Fibroblast of skin of right biceps (primary cell): ENCODE measurements at regions not wholly inside any gene's neighbourhood (a gene's known extent, or its start where the extent isn't known, plus 50 kb on each side); places are given as distances from the start of the nearest gene placed in this dataset.
"Not testable (repeated sequence)": the region's sequence is repeated elsewhere in the genome, so short reads cannot be mapped to it uniquely, and the experiment has no call there.

Source experiments
- DNase-seq: peaks from one replicate; pipeline ENCODE4 v3.0.0-alpha.2; 2013

- no peak for DNase-seq
These were observed 1129.6 kb downstream of the SORCS3 start for GRCh38 chr10:105770524-105771212.

DNA sequence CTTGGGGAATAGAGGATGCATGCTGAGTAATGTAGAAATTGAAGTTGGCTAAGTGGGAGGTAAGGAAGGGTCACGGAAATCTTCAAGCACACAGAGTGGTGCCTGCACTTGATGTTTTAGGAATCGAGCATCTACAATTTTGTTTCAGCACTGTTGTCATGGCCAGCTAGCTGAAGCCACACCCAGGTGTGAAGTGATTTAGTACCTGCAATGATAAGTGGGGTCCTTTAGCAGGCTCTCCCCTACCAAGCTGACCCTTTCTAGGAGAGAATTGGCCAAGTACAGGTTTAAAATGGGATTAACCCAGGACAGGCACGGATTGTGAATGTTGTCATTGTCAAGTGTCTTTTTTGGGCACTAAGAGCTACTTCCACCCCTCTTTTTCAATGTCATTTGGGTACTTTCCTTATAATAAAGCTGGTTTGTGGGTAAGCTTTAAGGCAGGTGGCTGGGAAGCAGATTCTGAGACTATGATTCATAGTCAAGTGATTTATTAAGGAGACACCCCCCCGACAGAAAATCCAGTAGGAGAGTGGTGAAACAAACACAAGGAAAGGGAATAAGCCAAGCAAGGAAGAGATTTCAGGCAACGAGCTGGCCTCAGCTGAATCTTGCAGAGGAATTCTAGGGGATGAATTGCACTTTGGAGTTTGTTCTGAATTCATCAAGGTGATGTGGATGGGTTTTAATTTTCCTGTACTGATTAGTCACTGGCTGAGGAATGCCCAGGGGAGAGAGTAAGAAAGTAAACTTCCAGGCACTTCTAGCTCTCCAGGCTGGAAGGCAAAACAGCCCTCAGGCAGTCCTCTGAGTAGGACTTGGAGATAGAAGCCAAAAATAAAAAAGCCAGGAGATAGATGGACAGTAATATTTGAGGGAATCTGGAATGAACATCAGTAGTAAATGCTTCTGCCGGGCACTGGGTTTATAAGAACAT lies 1128.4 kb downstream of the SORCS3 start:
- no peak for DNase-seq

DNA sequence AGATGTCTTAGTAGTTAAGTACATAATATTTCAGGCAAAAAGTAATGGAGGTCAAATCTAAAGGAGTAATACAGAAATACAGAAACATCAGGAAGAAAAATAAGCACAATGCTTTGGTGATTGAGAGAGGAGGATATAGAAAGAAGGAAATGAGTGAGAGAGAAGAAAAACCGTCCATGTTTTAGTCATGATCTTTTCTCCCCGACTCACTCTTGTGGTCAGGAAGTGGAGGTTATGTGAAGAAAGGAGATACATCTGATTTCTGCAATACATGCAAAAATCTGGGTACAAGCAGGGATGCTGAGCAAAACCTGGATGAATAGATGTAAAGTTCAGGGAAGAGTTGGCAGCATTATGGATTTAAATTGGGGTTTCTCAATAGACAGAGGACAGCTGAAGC lies 1122.5 kb downstream of the SORCS3 start:
- DNase-seq, result no peak

- DNase-seq, result no peak
These were observed 1120.6 kb downstream of the SORCS3 start for GRCh38 chr10:105761576-105762260.

- no peak for DNase-seq
These were observed 1118.6 kb downstream of the SORCS3 start for GRCh38 chr10:105759669-105760068.

DNA sequence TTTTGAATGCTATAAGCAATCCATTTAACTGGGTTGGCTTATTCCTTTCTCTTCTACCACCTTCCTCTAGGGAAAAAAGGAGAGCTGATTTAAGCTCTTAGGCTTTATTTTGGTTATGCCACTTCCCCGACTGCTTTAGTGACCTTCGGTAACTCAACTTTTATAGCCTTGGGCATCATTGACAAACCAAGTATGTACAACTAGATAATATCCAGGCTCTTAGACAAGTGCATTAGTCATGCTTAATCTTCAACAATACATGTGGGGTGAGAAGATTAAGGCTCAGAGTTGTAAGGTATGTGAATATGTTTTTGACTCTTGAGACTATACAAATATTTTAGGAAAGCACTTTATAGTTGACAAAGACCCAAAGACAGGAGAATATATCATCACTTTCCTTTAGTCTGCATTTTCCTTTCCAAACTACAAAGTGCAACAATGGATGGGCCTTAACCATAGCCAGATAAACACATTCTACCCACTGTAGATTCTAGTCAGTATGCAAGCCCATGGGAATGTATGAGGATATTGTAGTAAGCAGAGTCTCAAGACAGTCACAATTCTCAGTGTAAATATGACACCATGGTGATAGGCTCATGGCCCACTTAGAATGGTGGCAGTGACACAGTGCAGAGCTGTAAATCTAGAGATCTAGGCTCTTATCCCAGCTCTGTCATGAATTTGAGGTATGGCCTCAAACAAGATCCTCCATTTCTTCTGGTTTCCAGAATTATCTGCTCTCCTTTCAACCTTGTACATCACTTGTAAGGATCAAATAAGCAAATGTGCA lies 1117.3 kb downstream of the SORCS3 start:
- DNase-seq, result no peak

DNA sequence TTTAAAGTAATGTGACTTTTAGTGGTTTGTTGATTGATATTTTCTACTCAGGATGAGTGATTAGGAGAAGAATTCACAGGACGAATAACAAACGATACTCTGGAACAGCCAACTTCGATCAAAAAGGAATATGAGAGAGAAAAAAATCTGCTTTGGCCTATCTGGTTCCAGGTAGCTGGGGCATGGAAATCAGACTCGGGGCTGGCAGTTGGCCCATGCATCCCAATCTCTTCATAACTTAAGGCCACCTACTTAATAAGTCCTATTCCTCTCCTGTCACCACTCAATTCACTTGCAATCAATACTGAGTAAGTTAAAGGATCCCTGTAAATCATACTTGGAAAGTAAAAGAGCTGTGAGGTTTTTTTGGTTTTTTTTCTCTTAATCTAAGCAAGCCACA lies 1116.2 kb downstream of the SORCS3 start:
- DNase-seq, result no peak

- no peak for DNase-seq
These were observed 1115.3 kb downstream of the SORCS3 start for GRCh38 chr10:105756386-105756785.

- no peak for DNase-seq
These were observed 1110.6 kb downstream of the SORCS3 start for GRCh38 chr10:105751688-105752087.

DNA sequence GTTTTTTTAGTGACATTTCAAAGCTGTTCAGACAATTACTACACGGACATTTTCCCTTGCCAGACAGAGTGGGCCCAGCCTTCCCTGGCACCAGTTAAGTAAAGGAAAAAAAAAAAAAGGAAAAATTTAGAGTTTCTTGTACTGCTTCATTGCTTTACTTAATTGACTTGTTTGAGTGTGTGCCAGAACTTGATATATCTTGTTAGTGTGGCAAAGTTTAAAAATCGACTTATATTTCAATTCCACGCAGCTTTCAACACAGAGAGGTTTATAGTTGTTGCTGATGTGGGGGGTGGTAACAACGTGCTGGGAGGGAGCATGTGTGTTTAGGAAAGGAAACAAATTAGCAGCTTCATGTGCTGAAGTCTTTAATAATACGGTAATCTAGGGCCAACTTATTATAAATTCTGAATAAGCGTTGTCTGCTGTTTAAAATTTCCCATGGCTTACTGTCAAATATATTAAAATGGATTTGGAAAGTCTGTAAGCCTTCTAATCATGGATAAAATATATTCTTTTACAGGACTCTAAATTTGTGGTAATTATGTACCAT lies 1104.6 kb downstream of the SORCS3 start:
- no peak for DNase-seq

DNA sequence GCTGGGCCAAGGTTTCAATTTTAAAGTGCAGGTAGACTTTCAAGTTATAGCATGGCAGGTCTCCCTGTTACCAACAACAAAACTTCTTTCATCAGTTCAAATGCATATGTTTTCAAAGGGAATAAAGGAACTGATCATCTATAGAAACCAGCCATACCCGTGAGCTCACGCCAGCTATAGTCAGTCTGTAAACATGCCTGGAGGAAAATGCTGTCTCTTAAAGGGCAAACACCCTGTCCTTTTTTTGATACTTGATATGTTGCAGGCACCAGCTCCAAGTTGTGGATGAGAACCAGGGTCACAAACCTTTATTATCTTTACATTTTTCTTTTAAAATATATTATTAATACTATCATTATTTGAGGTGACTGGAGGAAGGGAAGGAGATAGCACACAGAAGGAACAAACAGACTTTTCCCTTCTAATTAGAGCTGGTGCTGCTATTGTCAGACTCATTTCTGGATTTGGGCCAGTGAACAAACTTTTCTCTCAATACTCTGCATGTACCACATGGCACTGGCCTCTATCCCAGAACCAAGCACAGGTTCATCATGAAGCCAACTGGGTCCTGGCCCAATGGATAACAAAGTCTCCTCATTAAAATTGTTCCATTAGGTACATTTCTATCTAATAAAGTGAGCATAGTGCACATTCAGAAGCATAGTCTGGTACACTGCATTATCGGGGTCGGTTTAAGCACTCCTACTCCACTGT lies 1102.4 kb downstream of the SORCS3 start:
- no peak for DNase-seq

GRCh38 chr10:105742923-105743322 lies 1101.8 kb downstream of the SORCS3 start:
- DNase-seq, result no peak

DNA sequence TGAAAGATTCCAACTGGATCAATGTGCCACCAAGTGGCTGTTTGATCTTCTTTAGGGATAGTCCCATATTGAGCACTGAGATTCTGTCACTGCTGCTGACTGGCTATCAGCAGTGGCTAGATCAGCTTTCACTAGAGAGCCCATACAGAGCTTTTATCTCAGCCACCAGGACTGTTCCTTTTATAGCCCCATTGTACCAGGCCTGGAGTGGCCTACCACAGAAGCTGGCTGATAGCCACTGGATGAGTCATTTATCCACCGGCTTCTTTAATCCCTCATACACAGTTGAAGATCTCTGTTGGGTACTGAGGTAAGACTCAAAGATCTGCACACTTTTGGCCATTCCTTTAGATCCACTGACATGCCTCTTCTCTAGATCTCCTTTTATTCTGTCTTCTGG lies 1101.1 kb downstream of the SORCS3 start:
- DNase-seq, result no peak

- no peak for DNase-seq
These were observed 1093.4 kb downstream of the SORCS3 start for GRCh38 chr10:105734479-105734878.

GRCh38 chr10:105733924-105734323 lies 1092.8 kb downstream of the SORCS3 start:
- no peak for DNase-seq

DNA sequence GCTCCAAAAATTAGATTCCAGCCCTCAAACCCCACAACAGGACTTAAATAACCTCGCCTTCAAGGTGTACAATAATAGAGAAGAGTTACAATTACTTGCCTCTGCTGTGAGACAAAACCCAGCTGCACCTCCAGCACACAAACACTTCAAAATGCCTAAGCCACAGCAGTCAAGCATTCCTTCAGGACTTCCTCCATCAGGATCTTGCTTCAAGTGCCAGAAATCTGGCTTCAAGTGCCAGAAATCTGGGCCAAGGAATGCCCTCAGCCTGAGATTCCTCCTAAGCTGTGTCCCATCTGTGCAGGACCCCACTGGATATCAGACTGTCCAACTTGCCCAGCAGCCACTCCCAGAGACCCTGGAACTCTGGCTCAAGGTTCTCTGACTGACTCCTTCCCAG lies 1088.3 kb downstream of the SORCS3 start:
- no peak for DNase-seq

DNA sequence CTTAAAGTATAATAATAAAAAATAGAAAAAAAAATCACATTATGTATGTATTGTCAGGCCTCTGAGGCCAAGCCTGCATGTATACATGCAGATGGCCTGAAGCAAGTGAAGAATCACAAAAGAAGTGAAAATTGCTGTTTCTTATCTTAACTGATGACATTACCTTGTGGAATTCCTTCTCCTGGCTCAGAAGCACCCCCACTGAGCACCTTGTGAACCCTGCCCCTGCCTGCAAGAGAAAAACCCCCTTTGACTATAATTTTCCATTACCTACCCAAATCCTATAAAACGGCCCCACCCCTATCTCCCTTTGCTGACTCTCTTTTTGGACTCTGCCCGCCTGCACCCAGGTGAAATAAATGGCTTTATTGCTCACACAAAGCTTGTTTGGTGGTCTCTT lies 1086.5 kb downstream of the SORCS3 start:
- not testable (repeated sequence) for DNase-seq

GRCh38 chr10:105727131-105727530 lies 1086.0 kb downstream of the SORCS3 start:
- DNase-seq, result no peak

- DNase-seq, result no peak
These were observed 1085.1 kb downstream of the SORCS3 start for GRCh38 chr10:105726149-105726548.

GRCh38 chr10:105725007-105725406 lies 1083.9 kb downstream of the SORCS3 start:
- DNase-seq, result no peak

- DNase-seq, result no peak
These were observed 1077.3 kb downstream of the SORCS3 start for GRCh38 chr10:105718207-105718995.
